ENCODE measurements at regions not wholly inside any gene's neighbourhood (a gene's known extent, or its start where the extent isn't known, plus 50 kb on each side); places are given as distances from the start of the nearest gene placed in this dataset.

- ChIA-PET CTCF (interaction anchor here (1.5 kb wide), 1 partner anchor 9 kb away, joined by 3 read pairs; no protein-coding TSS in a partner anchor), POLR2A (no interaction called here)
- no peak overlapping the region for H3K4me3 ChIP-seq (ENCODE audit: low read depth in 2 of 2, low read length in 1 of 2)
- no peaks in the 10 kb centered on the region for H3K4me1 ChIP-seq (ENCODE audit: control insufficient read depth in 1 of 2, insufficient read depth in 2 of 2, low read depth in 1 of 2, low read length in 1 of 2)
- H4K20me1 ChIP-seq (ENCODE audit: insufficient read depth): no peaks in the 10 kb centered on the region
- H3K9ac ChIP-seq: no peak overlapping the region
- H3K9me2 ChIP-seq: no peaks in the 10 kb centered on the region
- no peak overlapping the region for H3K27ac ChIP-seq (ENCODE audit: low read depth in 2 of 2, low read length in 1 of 2)
- no peaks in the 10 kb centered on the region for H3K79me2 ChIP-seq (ENCODE audit: insufficient read depth)
- H3K4me2 ChIP-seq: no peak overlapping the region
- no peaks in the 10 kb centered on the region for H3F3A ChIP-seq (replicated peaks; ENCODE audit: insufficient read depth)
- TF ChIP-seq RFX5 (IDR thresholded peaks at IDR 0.05; ENCODE audit: low read length): no peak
- no peak for TF ChIP-seq TCF12 (IDR thresholded peaks at IDR 0.05)
- TF ChIP-seq TEAD4 (IDR thresholded peaks at IDR 0.05; ENCODE audit: borderline replicate concordance, insufficient read depth): no peak
- no peak for TF ChIP-seq SMC3 (IDR thresholded peaks at IDR 0.05; ENCODE audit: low read depth, low read length)
- no peak for TF ChIP-seq USF1 (IDR thresholded peaks at IDR 0.05; ENCODE audit: borderline replicate concordance, low read depth)
- no peak for TF ChIP-seq JUND (IDR thresholded peaks at IDR 0.05)
- TF ChIP-seq MAX (IDR thresholded peaks at IDR 0.05; ENCODE audit: low read depth): no peak
- no peak for TF ChIP-seq POLR2AphosphoS5 (IDR thresholded peaks at IDR 0.05; ENCODE audit: low read depth, low read length)
- no peak for TF ChIP-seq GATA2 (CRISPR knock-in tag; IDR thresholded peaks at IDR 0.05)
- no peak for TF ChIP-seq CHD2 (IDR thresholded peaks at IDR 0.05; ENCODE audit: low read length, partially characterized antibody)
- DNase-seq: no peak
- H2AFZ ChIP-seq (ENCODE audit: low read depth): no peak overlapping the region
- H3K36me3 ChIP-seq (replicated peaks in 1 of 2; ENCODE audit: control insufficient read depth in 1 of 2, insufficient read depth in 2 of 2, low read length in 1 of 2): no peaks in the 10 kb centered on the region
- H3K9me3 ChIP-seq: no peaks in the 10 kb centered on the region
- WGBS (ENCODE audit: low lambda C conversion rate): 15% methylated on average over 1 of the region's 1 CpG
- no peaks in the 10 kb centered on the region for H3K27me3 ChIP-seq (ENCODE audit: insufficient read depth)
Observed at GRCh38 chr6:114437235-114437634, 94.4 kb upstream of the HS3ST5 start.

- H3K27ac ChIP-seq (ENCODE audit: low read depth in 2 of 2, low read length in 1 of 2): no peak overlapping the region
- no peak overlapping the region for H3K9ac ChIP-seq
- ChIA-PET CTCF (interaction anchor here (1.2 to 1.5 kb wide), 2 partner anchors 10 to 71 kb away, joined by 3 read pairs; no protein-coding TSS in a partner anchor), POLR2A (no interaction called here)
- no peaks in the 10 kb centered on the region for H3K27me3 ChIP-seq (ENCODE audit: insufficient read depth)
- no peak overlapping the region for H3K4me2 ChIP-seq
- H3K79me2 ChIP-seq (ENCODE audit: insufficient read depth): no peaks in the 10 kb centered on the region
- WGBS (ENCODE audit: low lambda C conversion rate): 66% methylated on average over 3 of the region's 3 CpGs
- TF ChIP-seq FOSL2 (IDR thresholded peaks at IDR 0.05; ENCODE audit: borderline replicate concordance, low read depth) (no peak), RXRA (IDR thresholded peaks at IDR 0.05; ENCODE audit: borderline replicate concordance, low read depth) (no peak), MEF2A (IDR thresholded peaks at IDR 0.05; ENCODE audit: borderline replicate concordance, low read depth) (no peak), SIN3A (IDR thresholded peaks at IDR 0.05; ENCODE audit: borderline replicate concordance, low read depth, low read length) (no peak), GABPA (IDR thresholded peaks at IDR 0.05; ENCODE audit: low read depth) (no peak), USF2 (IDR thresholded peaks at IDR 0.05; ENCODE audit: borderline replicate concordance, low read depth, low read length) (no peak), CTCF (IDR thresholded peaks at IDR 0.05) (no peak), FOXJ3 (CRISPR knock-in tag; IDR thresholded peaks at IDR 0.05) (no peak), USF1 (IDR thresholded peaks at IDR 0.05; ENCODE audit: borderline replicate concordance, low read depth) (no peak)
- H3K9me3 ChIP-seq: no peaks in the 10 kb centered on the region
- DNase-seq: no peak
- H3K9me2 ChIP-seq: no peaks in the 10 kb centered on the region
- no peaks in the 10 kb centered on the region for H3F3A ChIP-seq (replicated peaks; ENCODE audit: insufficient read depth)
- no peaks in the 10 kb centered on the region for H3K36me3 ChIP-seq (replicated peaks in 1 of 2; ENCODE audit: control insufficient read depth in 1 of 2, insufficient read depth in 2 of 2, low read length in 1 of 2)
- no peak overlapping the region for H2AFZ ChIP-seq (ENCODE audit: low read depth)
- H4K20me1 ChIP-seq (ENCODE audit: insufficient read depth): no peaks in the 10 kb centered on the region
- H3K4me3 ChIP-seq (ENCODE audit: low read depth in 2 of 2, low read length in 1 of 2): no peak overlapping the region
- H3K4me1 ChIP-seq (ENCODE audit: control insufficient read depth in 1 of 2, insufficient read depth in 2 of 2, low read depth in 1 of 2, low read length in 1 of 2): no peaks in the 10 kb centered on the region
Observed at GRCh38 chr6:114436691-114437090, 93.9 kb upstream of the HS3ST5 start.

Data from SK-N-SH (cell line).